ENCODE measurements at regions not wholly inside any gene's neighbourhood (a gene's known extent, or its start where the extent isn't known, plus 50 kb on each side); places are given as distances from the start of the nearest gene placed in this dataset.
A peak's percentile ranks its signal among the peaks of the same experiment; 100 is the strongest.
"Not testable (repeated sequence)": the region's sequence is repeated elsewhere in the genome, so short reads cannot be mapped to it uniquely, and the experiment has no call there.

DNA sequence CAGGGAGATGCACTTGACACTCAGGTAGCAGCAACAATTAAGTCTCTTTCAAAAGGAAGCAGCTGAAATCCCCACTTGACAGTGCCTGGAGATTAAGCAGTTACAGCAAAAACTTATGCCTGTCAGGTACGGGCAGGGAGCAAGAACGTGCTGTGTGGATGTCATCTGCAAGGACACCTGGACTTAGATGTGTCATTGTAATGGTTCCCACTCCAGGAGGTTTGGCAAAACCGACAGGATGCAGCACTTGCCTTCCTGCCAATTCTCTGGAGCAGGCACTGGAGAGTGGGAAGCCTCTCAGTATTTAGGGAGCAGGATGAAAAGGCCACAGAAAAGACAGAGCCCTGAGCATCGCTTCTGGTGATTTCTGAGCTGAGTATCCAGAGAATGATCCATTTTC lies 292.4 kb downstream of the PDCD6IP start:
- TF ChIP-seq POLR2A (IDR thresholded peaks at IDR 0.05): no peak
- TF ChIP-seq, protein P1, sequence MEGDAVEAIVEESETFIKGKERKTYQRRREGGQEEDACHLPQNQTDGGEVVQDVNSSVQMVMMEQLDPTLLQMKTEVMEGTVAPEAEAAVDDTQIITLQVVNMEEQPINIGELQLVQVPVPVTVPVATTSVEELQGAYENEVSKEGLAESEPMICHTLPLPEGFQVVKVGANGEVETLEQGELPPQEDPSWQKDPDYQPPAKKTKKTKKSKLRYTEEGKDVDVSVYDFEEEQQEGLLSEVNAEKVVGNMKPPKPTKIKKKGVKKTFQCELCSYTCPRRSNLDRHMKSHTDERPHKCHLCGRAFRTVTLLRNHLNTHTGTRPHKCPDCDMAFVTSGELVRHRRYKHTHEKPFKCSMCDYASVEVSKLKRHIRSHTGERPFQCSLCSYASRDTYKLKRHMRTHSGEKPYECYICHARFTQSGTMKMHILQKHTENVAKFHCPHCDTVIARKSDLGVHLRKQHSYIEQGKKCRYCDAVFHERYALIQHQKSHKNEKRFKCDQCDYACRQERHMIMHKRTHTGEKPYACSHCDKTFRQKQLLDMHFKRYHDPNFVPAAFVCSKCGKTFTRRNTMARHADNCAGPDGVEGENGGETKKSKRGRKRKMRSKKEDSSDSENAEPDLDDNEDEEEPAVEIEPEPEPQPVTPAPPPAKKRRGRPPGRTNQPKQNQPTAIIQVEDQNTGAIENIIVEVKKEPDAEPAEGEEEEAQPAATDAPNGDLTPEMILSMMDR (IDR thresholded peaks at IDR 0.05): no peak

GRCh38 chr3:34094280-34094679 lies 295.9 kb downstream of the PDCD6IP start:
- WGBS, 4 donors: 83 to 87% (median 85%) methylated on average over 9 of the region's 9 CpGs
- H3K4me1 ChIP-seq; H3K4me3 ChIP-seq; DNase-seq; H3K27me3 ChIP-seq; intact Hi-C loops (cut with DNase I); H3K36me3 ChIP-seq; ATAC-seq; H3K27ac ChIP-seq; H3K9me3 ChIP-seq: not testable (repeated sequence)

More for the DNA sequence above, 292.4 kb downstream of the PDCD6IP start:
- no peaks in the 10 kb centered on the region for H3K36me3 ChIP-seq
- no peak overlapping the region for H3K4me3 ChIP-seq
- no peaks in the 10 kb centered on the region for H3K27me3 ChIP-seq
- ATAC-seq (no peak), DNase-seq (no peak)
- no peak overlapping the region for H3K27ac ChIP-seq
- no peaks in the 10 kb centered on the region for H3K4me1 ChIP-seq
- intact Hi-C loops (cut with DNase I): no loop called here
- H3K9me3 ChIP-seq: peaks cover 0 to 8% (median 0%) of the 10 kb centered on the region in 12 donors
- 62 to 78% (median 67%) methylated on average over 4 of the region's 4 CpGs for WGBS, 4 donors

DNA sequence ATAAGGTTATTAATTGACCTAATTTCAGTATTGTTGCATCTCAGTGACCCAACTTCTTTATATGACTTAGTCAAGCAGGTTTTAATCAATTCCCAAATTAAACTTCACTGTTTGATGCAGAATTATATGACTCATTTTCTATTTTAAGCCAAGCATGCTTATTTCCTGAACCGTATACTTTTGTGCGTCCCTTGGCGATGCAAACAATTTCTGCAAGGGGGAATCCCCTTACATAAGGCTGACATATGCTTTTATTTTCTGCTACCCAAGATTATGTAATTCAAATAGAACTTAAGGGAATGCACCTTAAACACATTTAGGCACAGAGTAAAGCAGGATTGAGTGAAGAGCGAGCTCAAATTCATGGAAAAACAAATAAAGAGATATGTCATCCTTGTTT lies 303.9 kb downstream of the PDCD6IP start:
- intact Hi-C loops (cut with DNase I): no loop called here
- TF ChIP-seq, protein P1 (IDR thresholded peaks at IDR 0.05): no peak
- TF ChIP-seq POLR2A (IDR thresholded peaks at IDR 0.05): no peak
- 50 to 58% (median 52%) methylated on average over 4 of the region's 4 CpGs for WGBS, 4 donors
- no peak overlapping the region for H3K4me3 ChIP-seq
- no peaks in the 10 kb centered on the region for H3K27me3 ChIP-seq
- no peaks in the 10 kb centered on the region for H3K36me3 ChIP-seq
- peaks cover 0 to 16% (median 0%) of the 10 kb centered on the region in 12 donors for H3K9me3 ChIP-seq
- ATAC-seq (no peak), DNase-seq (no peak)
- H3K27ac ChIP-seq: no peak overlapping the region
- H3K4me1 ChIP-seq: no peaks in the 10 kb centered on the region

DNA sequence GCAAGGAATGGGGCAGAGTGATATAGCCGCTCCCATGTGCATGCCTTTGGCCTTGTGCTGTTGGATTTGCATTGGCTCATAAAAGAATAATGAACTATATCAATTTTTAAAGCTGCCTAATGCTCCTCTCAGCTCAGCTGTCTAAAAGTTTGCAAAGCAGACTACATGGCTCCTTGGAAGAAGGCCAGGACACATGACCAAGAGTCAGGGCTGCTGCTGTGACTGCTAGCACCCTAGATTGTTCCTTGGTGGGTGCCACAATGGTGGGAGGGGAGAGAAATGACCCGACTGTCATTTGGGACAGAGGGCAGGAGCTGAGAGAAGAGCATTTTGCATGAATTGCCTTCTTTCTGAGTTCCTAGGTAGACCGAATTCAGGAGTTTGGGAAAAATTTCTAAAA lies 307.9 kb downstream of the PDCD6IP start:
- Histone ChIP-seq H3K27ac (no peak overlapping the region), H3K27me3 (no peaks in the 10 kb centered on the region), H3K36me3 (no peaks in the 10 kb centered on the region), H3K4me3 (no peak overlapping the region), H3K4me1 (no peaks in the 10 kb centered on the region), H3K9me3 (peaks cover 0 to 3% (median 0%) of the 10 kb centered on the region in 12 donors)
- no peak for DNase-seq
- ATAC-seq: no peak
- no peak for TF ChIP-seq POLR2A (IDR thresholded peaks at IDR 0.05)
- TF ChIP-seq, protein P1 (IDR thresholded peaks at IDR 0.05): no peak
- 71 to 87% (median 75%) methylated on average over 3 of the region's 3 CpGs for WGBS, 4 donors
- intact Hi-C loops (cut with DNase I): no loop called here

GRCh38 chr3:34106879-34107278 lies 308.4 kb downstream of the PDCD6IP start:
- Histone ChIP-seq H3K27me3 (no peaks in the 10 kb centered on the region), H3K4me1 (no peaks in the 10 kb centered on the region), H3K36me3 (no peaks in the 10 kb centered on the region), H3K9me3 (no peaks in the 10 kb centered on the region), H3K27ac (no peak overlapping the region), H3K4me3 (no peak overlapping the region)
- DNase-seq: no peak
- no peak for ATAC-seq
- TF ChIP-seq, protein P1 (IDR thresholded peaks at IDR 0.05): peak in 4 of 12 donors; percentile 8 to 41 (median 26)
- TF ChIP-seq POLR2A (IDR thresholded peaks at IDR 0.05): no peak
- intact Hi-C loops (cut with DNase I): no loop called here
- WGBS, 4 donors: 51 to 59% (median 56%) methylated on average over 2 of the region's 2 CpGs
